A673 (cell line): ENCODE measurements at regions not wholly inside any gene's neighbourhood (a gene's known extent, or its start where the extent isn't known, plus 50 kb on each side); places are given as distances from the start of the nearest gene placed in this dataset.

ENCODE experiments used
- EZH2 ChIP-seq: fragments of 200-600 bp; sonication (generic); IDR thresholded peaks from 2 replicates; pipeline ENCODE4 v1.6.1; 2017; ENCODE audit warnings: borderline replicate concordance, low read depth, mild to moderate bottlenecking, mixed read lengths, antibody characterized with exemption, low read length; ENCODE audit not compliant: poor library complexity, severe bottlenecking
- TF ChIP-seq, protein P1 (sequence below): fragments of 300-800, 200-600 bp; sonication (generic); conservative IDR thresholded peaks from 2 replicates; pipeline ENCODE4 v1.5.1; 2017; ENCODE audit warnings: low read depth, mild to moderate bottlenecking, antibody characterized with exemption, low read length, moderate library complexity, mixed read lengths

DNA sequence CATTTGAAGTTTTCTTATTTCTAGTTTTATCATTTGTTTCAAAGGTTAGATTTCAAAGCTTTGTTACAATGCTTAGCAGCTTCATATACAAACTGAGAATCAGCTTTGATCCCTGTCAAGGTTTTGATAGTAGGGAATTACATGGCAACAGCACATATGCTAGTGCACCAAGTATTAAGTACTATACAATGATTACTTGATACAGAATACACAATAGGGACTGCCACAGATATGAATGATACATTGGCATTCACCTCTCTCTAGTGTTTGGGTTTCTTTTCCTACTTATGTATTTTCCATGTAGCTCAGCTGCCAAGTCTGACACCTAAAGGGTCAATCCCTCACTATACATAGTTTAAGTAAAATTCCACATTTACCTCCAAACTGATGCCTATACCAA is 344.0 kb downstream of the FAT4 start:
- TF ChIP-seq, protein P1, sequence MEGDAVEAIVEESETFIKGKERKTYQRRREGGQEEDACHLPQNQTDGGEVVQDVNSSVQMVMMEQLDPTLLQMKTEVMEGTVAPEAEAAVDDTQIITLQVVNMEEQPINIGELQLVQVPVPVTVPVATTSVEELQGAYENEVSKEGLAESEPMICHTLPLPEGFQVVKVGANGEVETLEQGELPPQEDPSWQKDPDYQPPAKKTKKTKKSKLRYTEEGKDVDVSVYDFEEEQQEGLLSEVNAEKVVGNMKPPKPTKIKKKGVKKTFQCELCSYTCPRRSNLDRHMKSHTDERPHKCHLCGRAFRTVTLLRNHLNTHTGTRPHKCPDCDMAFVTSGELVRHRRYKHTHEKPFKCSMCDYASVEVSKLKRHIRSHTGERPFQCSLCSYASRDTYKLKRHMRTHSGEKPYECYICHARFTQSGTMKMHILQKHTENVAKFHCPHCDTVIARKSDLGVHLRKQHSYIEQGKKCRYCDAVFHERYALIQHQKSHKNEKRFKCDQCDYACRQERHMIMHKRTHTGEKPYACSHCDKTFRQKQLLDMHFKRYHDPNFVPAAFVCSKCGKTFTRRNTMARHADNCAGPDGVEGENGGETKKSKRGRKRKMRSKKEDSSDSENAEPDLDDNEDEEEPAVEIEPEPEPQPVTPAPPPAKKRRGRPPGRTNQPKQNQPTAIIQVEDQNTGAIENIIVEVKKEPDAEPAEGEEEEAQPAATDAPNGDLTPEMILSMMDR, result no peak
- no peak for TF ChIP-seq EZH2
